GM18873 (cell line): ENCODE measurements at regions not wholly inside any gene's neighbourhood (a gene's known extent, or its start where the extent isn't known, plus 50 kb on each side); places are given as distances from the start of the nearest gene placed in this dataset.
"Not testable (repeated sequence)": the region's sequence is repeated elsewhere in the genome, so short reads cannot be mapped to it uniquely, and the experiment has no call there.

Source experiments
- ATAC-seq: cut with Tn5 transposase; IDR thresholded peaks from one replicate; pipeline ENCODE4 v1.9.1; 2021; ENCODE audit warnings: mild to moderate bottlenecking, moderate library complexity, moderate number of reproducible peaks; ENCODE audit not compliant: unreplicated experiment, low FRiP score

- no peak for ATAC-seq
Observed at GRCh38 chrX:136975684-136976470, 57.9 kb downstream of the GPR101 start.

- ATAC-seq: no peak
Observed at GRCh38 chrX:136967966-136968365, 65.8 kb downstream of the GPR101 start.

GRCh38 chrX:136963973-136964372 is 69.8 kb downstream of the GPR101 start:
- no peak for ATAC-seq

- ATAC-seq: no peak
Observed at GRCh38 chrX:136961594-136962135, 72.1 kb downstream of the GPR101 start.

- ATAC-seq: no peak
Observed at GRCh38 chrX:136954930-136955329, 74.4 kb upstream of the RBMX start.

- ATAC-seq: peak; percentile 90
Observed at GRCh38 chrX:136953867-136954787, 73.6 kb upstream of the RBMX start.

GRCh38 chrX:136950211-136950610 is 69.7 kb upstream of the RBMX start:
- ATAC-seq: no peak

- ATAC-seq: no peak
Observed at GRCh38 chrX:136941396-136942337, 61.1 kb upstream of the RBMX start.

- ATAC-seq: no peak
Observed at GRCh38 chrX:136936183-136936549, 55.6 kb upstream of the RBMX start.

- ATAC-seq: not testable (repeated sequence)
Observed at GRCh38 chrX:136935533-136936182, 55.1 kb upstream of the RBMX start.

- ATAC-seq: not testable (repeated sequence)
Observed at GRCh38 chrX:136934652-136935051, 54.1 kb upstream of the RBMX start.

- ATAC-seq: no peak
Observed at GRCh38 chrX:136933611-136934145, 53.2 kb upstream of the RBMX start.

- ATAC-seq: no peak
Observed at GRCh38 chrX:136931661-136932060, 51.1 kb upstream of the RBMX start.
